ENCODE measurements at regions not wholly inside any gene's neighbourhood (a gene's known extent, or its start where the extent isn't known, plus 50 kb on each side); places are given as distances from the start of the nearest gene placed in this dataset.

GRCh38 chr6:149150301-149150700 is 167.2 kb upstream of the TAB2 start:
- no peak for DNase-seq

GRCh38 chr6:149150801-149151398 is 166.6 kb upstream of the TAB2 start:
- DNase-seq = no peak

- no peak for DNase-seq
These were observed 165.0 kb upstream of the TAB2 start for GRCh38 chr6:149152521-149152920.

GRCh38 chr6:149153100-149153499 is 164.4 kb upstream of the TAB2 start:
- no peak for DNase-seq

- no peak for DNase-seq
These were observed 163.8 kb upstream of the TAB2 start for GRCh38 chr6:149153693-149154092.

GRCh38 chr6:149154261-149154821 is 163.2 kb upstream of the TAB2 start:
- DNase-seq = no peak

GRCh38 chr6:149157126-149157525 is 160.4 kb upstream of the TAB2 start:
- DNase-seq = no peak

- DNase-seq = no peak
These were observed 159.4 kb upstream of the TAB2 start for GRCh38 chr6:149158076-149158475.

GRCh38 chr6:149160943-149161342 is 156.6 kb upstream of the TAB2 start:
- DNase-seq = no peak

- DNase-seq = no peak
These were observed 154.6 kb upstream of the TAB2 start for GRCh38 chr6:149162924-149163323.

- DNase-seq = no peak
These were observed 153.2 kb upstream of the TAB2 start for GRCh38 chr6:149164199-149164750.

GRCh38 chr6:149166336-149166735 is 151.2 kb upstream of the TAB2 start:
- DNase-seq = no peak

GRCh38 chr6:149166747-149167146 is 150.8 kb upstream of the TAB2 start:
- DNase-seq = no peak

- DNase-seq = no peak
These were observed 148.5 kb upstream of the TAB2 start for GRCh38 chr6:149168968-149169367.

GRCh38 chr6:149169761-149170511 is 147.6 kb upstream of the TAB2 start:
- DNase-seq = no peak

- no peak for DNase-seq
These were observed 146.7 kb upstream of the TAB2 start for GRCh38 chr6:149170564-149171452.

GRCh38 chr6:149173222-149173621 is 144.3 kb upstream of the TAB2 start:
- DNase-seq = no peak

- DNase-seq = no peak
These were observed 142.6 kb upstream of the TAB2 start for GRCh38 chr6:149174962-149175361.

GRCh38 chr6:149176971-149177667 is 140.4 kb upstream of the TAB2 start:
- no peak for DNase-seq

- no peak for DNase-seq
These were observed 138.1 kb upstream of the TAB2 start for GRCh38 chr6:149179431-149179830.

- DNase-seq = no peak
These were observed 136.2 kb upstream of the TAB2 start for GRCh38 chr6:149181304-149181703.

- no peak for DNase-seq
These were observed 135.2 kb upstream of the TAB2 start for GRCh38 chr6:149182262-149182661.

Data from effector CD8-positive, alpha-beta T cell (primary cell).